ENCODE measurements at regions not wholly inside any gene's neighbourhood (a gene's known extent, or its start where the extent isn't known, plus 50 kb on each side); places are given as distances from the start of the nearest gene placed in this dataset.
"Not testable (repeated sequence)": the region's sequence is repeated elsewhere in the genome, so short reads cannot be mapped to it uniquely, and the experiment has no call there.

DNA sequence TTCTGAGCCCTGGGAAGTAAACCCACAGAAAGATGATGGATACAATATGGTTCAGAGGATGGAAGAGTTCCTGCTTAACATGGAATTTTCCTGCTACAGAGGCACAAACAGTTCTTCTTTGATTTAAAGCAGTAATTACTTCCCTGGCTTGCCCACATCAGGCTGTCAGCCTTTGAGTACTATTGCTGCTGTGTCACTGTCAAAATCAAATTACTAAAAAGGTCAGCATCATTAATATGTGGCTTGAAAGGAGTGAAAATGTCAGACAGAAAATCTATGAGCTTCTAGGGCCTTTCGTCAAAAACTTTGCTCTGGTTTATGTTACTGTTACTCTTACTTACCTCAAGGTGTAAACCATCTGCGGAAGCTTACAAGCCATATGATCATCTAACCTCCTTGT is 98.6 kb upstream of the DPT start:
- DNase-seq = no peak

DNA sequence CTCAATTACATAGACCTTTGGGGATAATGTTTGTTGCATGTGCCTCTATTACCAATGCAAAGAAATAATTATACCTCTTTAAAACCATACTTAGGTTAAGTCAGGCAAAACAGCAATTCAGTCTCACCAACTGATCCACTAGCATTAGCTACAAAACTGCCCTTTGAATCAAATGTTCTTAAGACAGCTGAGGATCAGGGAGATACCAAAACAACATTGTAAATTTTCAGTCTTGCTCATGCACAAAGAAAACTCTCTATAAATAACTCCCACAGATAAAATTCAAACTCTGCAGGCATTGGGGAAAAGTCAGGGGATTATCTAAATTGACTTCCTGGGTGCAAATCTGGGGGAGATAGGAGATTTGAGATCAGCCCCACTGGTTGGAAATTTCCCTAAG is 100.9 kb upstream of the DPT start:
- no peak for DNase-seq

DNA sequence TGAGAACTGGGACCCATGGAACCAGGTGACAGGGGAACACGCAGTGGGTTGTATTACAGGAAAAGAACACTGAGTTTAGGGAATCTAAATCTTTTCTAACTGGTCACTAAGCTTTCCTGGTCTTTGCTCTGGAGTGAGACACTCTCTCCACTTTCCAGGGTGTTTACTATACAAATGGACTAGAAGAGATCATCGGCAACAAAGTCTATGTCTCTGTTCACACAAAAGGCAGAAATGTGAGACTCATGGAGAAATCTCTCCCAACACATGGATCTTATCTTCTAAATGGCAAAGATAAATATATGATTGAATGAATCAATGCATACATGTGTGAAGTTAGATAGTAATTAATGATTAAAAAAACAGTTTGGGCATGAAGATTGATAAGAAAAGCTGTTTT is 101.6 kb upstream of the DPT start:
- DNase-seq = no peak

DNA sequence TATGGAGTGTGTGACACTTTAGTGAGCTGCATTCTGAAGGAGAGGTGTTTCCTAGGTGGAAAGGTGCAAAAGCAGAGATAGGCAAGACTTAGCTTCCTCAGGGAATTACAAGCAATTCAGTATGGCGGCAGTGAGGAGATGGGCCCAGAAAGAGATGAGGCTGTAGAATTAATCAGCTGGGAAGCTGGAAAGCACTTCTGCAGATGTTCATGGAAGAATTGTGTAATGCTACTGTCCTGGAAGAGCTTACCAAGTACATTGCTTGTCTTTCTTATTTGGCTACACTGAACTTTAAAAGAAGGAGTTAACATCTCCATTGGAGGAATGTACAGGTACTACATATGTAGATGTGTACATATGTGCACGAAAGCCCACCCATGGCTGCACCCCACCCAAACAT is 103.7 kb upstream of the DPT start:
- no peak for DNase-seq

DNA sequence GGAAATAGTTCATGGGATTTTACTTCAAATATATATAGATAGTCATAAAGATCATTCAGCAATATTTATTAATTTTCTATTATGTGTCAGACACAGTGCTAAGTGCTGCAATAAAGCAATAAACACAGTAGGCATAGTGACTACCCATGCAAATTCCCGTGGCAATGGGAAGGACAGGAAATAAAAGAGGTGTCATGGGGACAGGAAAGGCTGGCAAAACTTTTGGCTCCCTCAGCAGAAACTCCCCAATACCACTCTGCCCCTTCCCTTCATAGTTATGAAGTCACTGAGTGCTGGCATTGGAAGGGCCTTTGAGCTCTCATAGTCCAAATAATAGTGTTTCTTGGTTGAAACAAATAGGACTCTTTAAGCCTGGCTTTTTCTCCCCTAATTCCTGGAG is 104.4 kb upstream of the DPT start:
- no peak for DNase-seq

DNA sequence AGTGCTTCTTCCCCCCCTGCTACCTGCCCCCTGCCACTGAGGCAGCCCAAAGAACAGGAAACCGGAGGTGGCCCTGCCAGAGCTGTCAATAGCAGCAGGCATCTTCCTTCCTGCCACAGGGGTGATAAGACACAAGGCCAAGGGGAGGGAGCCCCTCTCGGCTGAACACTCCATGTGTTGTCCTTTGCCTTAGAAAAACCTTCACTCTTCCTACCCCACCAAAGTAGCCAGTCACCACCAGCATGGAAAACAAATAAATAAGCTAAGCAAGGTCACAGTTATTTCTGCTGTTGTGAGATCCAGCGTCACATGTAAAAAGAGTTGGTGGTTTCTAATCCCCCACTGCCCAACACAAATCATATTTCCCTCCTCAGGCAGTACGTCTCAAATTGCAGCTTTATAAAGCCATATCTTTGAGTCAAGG is 104.8 kb upstream of the DPT start:
- DNase-seq = no peak

DNA sequence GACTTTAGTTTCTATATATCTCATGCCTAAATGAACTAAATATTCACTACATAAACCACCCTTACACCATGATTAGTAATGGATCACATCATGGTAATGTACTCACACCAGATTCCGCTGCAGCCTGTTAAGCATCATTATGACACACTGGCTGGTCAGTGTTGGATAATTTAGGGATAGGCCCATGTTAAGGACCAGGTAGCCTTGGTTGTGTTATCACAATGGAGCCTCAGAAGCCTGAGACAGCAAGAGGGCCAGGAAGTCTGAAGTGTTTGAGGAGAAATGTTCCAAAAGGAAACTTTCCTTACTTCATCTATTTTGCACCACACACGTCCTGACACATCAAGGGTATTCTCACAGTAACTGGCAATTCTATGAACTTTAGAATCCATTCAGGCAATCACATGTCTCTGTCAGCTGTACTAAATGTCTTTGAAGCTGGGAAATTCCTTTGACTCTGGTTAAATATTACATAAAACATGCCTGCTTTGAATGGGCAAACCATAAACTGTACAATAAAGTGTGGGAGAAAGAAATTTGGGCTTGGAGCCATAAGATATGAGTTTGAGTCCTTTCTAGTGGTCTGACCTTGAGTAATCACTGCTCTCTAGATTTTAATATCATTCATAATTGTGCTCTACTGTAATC is 105.3 kb upstream of the DPT start:
- no peak for DNase-seq

DNA sequence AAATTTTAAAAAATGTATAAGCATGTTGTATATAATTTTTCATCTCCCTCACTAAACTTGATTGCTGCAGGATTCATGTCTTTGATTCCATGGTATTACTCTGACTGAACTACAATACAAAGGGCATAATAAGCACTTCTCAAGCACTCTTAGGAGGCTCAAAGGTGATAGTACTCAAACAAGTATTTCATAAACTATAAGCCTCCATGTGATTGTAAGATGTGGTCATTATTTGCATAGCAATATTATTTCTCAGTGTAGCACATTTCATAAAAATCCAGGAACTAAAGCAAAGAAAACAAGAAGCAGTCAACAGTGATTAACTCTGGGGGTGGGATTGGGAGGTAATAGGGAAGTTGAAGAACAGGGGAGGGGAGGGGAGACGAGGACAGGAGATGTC is 106.2 kb upstream of the DPT start:
- DNase-seq = no peak

DNA sequence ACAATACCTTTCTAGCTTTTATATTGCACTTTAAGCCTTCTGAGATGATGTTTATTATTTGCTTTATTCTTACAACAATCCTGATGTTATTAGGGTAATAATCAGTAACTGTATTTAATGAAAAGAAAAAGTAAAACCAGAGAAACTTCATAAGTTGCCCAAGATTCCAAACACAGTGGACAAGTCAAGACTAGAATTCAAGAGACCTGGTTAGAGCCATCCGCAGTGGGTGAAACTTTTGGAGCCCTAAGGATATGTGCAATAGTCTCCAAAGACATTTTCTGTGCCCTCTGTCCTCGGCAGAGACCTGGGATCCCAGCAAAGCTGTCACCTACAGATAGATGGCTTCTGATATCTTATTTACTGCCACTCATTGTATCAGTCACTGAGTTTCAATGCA is 106.8 kb upstream of the DPT start:
- DNase-seq = no peak

DNA sequence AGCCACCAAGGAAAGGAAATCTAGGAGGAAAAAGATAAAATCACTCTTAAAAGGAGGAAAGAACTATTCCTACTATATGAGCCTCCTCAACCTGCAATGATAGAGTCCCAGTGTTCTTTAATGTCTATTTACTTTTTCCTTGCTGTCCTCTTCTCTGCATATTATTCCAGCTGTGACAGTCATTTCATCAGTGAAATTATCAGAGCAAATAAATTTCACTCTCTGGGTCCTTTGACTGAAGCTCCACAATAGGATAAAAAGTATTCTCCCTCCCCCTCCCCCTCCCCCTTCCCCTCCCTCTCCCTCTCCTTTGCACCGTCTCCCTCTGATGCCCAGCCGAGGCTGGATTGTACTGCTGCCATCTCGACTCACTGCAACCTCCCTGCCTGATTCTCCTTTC is 107.5 kb upstream of the DPT start:
- no peak for DNase-seq

DNA sequence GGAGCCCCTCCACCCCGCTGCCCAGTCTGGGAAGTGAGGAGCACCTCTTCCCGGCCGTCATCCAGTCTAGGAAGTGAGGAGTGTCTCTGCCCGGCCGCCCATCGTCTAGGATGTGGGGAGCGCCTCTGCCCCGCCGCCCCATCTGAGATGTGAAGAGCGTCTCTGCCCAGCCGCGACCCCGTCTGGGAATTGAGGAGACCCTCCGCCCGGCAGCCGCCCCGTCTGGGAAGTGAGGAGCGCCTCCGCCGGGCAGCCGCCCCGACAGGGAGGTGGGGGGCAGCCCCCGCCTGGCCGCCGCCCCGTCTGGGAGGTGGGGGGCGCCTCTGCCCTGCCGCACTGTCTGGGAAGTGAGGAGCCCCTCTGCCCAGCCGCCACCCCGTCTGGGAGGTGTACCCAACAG is 108.2 kb upstream of the DPT start:
- DNase-seq = not testable (repeated sequence)

DNA sequence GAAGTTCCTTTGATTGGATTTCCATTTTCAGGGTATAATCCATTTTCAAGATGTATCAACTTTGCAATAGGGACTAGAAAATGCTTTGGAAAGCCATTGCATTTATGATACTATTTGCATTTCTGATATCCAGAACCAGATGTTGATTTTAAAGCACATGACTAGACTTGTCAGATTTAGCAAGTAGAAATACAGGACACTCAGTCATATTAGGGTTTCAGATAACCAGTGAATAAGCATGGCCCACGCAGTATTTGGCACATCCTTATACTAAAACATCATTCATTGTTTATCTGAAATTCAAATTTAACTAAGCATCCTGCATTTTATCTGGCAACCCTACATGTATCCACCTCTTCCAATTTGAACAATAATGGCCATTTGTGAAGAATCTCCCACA is 113.3 kb upstream of the DPT start:
- DNase-seq = no peak

DNA sequence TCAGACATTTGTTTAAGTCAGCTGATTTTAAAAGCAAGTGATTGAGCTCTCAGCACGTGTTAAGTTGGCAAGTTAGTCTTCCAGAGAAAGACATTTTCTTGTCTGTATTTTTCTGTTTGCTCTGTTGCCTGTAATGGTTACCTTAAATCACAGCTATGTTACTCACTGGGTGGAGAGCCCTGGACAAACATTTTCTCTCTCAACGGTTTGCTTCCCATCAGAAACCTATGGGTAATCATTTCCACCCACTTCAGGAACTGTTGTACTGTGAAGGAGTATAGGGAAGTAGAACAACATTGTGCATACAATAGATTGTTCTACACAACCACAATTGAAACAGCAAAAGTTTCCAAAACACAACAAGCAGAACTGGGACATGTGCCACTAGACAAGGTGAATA is 113.9 kb upstream of the DPT start:
- DNase-seq = no peak

DNA sequence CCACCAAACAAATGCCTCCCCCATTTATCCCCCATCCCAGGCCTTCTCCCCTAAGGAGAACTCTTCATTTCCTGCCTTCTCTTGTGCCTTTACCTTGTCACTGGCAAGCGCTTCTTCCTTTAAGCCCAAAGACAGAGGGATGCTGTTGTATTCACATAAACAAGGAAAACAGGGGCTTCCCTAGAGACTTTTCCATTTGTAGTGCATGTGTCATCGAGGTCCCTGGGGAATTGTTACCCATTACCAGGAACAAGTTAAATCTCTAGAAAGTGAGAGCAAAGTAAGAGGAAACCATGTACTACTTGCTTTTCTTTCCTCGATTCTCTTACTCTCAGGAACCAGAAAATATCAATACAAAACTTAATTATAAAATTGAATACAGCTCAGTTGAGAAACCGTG is 114.4 kb upstream of the DPT start:
- no peak for DNase-seq

DNA sequence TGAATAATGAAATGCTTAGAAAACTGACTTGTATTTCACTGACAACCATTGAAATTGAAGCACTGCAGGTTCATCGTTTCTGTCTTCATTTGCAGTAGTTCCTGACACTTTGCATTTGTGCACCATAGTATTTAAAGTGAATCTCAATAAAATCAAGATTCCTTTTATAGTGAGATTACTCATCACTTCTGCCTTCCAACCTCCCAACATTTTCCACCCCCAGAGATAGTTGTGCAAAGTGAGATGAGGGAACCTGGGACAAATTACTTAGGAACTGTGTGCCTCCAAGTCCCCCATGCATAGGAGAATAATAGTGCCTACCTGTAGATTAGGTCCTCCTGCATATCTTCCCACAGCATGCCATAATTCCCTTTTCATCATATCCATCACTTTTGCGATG is 114.9 kb upstream of the DPT start:
- no peak for DNase-seq

DNA sequence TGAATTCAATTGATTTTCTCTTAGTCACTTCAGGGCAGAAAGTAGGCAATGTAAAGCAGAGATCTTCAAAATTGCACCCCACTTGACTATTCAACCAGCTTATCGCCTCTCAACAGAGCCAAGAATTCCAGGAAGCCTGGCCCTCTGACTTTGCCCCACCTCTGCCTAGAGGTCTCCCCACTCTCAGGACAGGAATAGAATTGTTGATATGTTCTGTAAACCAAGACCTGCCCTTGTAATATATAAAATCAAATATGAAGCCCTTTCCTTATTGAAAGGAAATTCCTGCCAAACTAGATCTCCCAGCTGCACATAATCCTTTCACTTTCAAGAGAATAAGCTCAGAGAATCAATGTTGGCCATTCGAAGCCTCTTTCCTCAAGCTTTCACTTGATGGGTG is 116.1 kb upstream of the DPT start:
- no peak for DNase-seq

DNA sequence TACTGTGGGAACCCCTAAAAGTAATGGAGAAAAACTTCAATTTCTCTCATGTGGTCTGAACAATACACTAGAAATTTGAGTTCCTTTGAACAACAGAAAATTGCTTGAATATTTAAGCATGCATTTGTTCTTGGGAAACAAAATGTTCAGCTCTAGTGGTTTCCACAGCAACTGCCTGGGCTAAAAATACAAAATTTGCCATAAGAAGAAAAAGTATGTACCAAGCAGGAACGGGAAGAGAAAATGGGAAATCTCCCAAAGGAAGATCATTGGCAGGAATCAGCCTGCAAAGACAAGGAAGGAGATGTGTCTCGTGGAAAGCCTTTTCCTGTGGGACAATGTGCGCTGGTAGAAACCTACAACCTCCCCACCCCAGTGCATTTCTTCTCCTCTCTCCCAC is 119.0 kb upstream of the DPT start:
- no peak for DNase-seq

DNA sequence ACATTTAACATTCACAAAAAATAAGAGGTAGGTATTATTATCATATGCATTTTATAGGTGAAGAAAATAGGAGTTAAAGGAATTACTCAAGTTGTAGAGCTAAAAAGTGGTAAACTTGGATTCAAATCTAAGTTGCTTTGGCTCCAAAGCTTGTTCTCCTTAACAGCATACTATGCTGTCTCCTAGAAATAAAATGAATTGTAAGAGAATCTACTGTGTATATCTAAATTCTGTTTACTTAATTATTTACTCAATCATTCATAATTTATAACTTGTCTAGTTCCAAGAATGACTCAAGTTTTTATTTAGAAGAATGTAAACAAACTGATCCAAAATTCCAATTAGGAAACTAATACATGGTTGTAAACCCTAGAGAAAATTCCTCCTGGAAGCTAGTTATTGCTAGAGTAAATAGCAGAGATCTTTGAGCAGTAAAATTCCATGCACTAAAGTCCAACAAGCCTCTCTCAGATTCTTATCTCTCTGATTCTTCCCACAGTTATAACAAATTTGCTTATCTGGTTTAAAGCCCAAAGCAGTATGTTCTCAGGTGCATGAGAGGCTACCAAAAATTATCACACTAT is 132.5 kb upstream of the DPT start:
- DNase-seq = no peak

DNA sequence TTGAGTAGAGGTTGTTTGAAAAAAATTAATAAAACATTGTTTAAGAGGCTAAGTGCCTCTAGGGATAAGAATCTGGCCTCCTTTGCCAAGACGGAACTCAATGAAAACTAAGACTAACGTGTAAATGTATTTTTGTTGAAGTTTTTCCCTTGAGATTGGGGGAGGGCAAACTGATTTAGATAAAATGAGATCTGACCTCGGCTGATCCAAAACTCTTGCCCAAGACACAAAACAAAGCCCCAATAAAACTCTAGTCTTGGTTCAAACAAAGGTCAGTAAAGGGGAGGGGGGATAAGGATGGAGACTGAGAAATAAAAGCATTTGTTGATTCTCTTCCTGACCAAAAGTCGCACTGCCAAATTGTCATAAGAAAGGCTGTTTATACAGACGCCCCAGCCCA is 134.8 kb upstream of the DPT start:
- no peak for DNase-seq

DNA sequence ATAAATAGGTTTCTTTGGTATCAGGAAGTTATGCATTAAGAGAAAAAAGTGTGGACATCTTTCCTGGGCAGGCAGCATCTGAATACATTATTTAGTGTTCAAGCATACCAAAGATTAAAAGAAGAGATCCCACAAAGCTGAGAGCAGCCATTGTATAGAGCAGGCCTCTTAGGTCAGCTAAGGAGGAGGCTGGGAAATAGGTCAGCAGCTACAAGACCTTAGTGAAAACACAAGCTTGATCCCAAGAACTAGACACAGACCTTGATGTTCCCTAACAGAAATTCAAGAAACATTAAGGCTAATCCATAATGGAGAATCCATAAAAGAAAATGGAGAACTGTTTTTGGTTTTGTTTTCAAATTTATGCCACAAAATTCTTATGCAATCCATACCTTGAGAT is 135.3 kb upstream of the DPT start:
- no peak for DNase-seq

DNA sequence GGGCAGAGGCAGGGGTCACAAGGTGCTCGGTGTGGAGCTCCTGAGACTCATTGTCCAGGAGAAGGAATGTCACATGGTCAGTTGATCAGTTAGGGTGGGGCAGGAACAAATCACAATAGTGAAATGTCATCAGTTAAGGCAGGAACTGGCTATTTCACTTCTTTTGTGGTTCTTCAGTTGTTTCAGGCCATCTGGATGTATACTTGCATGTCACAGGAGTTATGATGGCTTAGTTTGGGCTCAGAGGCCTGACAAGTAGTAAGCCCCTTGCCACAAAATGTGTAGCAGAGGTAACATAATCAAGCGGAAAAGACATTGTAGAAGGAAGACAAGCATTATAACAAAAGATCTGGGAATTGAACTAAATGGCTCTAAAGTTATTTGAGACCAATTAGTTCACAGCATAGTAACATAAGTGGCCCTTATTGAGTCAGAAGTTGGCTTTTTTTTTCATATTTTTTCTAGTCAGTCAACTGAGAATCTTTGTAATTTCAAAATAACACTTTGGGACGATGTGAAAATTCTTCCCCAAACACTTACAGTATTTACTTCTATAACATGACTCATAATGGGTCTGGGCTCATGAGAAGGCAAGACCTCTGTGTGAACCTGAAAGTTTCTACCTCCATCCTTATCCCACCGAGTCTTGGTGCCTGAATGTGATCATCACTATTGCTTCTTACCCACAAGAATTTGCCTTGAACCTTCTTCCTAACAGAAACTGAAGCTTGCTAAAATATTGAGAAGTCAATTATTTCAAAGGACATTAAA is 137.0 kb upstream of the DPT start:
- no peak for DNase-seq

DNA sequence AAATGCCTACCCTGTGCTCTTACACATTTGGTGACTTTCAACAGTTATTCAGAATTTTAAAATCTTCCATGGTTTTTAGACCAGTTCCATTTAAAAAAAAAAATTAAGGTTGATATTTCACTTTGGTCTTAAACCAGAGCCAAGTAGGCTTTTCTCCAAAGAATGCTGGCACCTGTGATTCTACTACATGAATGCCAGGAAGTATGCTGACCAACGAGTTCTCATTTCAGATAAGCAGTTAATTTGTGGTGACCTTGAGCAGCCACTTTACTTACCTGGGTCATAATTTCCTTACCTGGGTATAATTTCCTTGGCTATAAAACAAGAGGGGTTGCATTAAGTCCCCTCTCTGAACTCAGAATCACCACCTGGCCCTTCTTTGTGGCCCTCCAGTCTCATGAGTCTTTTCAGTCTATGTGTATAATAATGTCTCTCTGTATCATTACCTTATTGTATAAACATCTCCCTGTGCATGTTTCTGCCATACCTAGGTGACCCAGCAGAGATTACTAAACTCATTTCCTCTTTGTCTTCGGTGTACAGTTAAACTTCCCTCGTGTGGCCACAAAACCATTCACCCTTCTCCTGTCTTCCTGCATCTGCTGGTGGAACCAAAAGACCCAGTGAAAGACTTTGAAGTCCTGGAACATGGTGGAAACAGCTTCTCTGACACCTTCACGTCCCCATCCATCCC is 139.1 kb upstream of the DPT start:
- DNase-seq = no peak

DNA sequence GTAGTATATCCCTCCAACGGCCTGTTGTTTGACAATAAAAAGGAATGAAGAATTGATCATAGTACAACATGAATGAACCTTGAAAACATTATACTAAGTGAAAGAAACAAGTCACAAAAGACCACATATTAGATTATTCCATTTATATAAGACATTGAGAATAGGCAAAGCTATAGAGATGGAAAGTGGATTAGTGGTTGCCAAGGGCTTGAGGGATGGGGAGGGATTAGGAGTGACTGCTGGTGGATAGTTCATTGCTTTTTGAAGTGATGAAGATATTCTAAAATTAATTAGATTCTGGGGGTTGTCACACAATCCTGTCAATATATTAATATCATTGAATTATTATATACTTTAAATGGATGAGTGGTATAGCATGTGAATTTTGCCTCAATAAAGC is 142.5 kb upstream of the DPT start:
- DNase-seq = no peak

DNA sequence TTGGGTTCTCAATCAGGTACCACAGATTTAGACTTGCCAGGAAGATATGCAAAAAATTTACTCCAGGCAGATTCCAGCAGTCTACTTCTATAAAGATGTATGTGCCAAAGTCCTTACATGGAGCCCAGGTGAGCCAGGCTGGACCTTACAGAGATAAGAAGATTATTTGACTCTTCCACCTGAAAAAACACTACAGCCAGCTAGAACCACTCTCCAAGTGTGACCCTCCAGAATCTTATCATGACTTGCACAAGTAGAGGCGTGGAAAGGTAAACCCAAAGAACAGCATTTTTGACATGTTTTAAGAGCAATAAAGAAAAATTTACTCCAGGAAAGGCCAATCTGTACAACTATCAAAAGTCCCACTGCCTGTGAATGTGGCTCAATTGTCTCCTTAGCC is 146.8 kb upstream of the DPT start:
- DNase-seq = no peak
